ENCODE measurements at regions not wholly inside any gene's neighbourhood (a gene's known extent, or its start where the extent isn't known, plus 50 kb on each side); places are given as distances from the start of the nearest gene placed in this dataset.

GRCh38 chr3:152669560-152669959 lies 165.4 kb upstream of the P2RY1 start:
- TF ChIP-seq CTCF (IDR thresholded peaks at IDR 0.05; ENCODE audit: poor library complexity) = no peak
- no peak for TF ChIP-seq EZH2 (IDR thresholded peaks at IDR 0.05; ENCODE audit: borderline replicate concordance)

Measured in hepatocyte (in vitro differentiated cells).